SU-DHL-6 (cell line): ENCODE measurements at regions not wholly inside any gene's neighbourhood (a gene's known extent, or its start where the extent isn't known, plus 50 kb on each side); places are given as distances from the start of the nearest gene placed in this dataset.

ENCODE experiments used
- H2AFZ ChIP-seq: fragments of 200-600 bp; sonication (generic); 2 replicates; pipeline ENCODE4 v1.6.1; 2014; ENCODE audit warnings: low read depth, mild to moderate bottlenecking, moderate library complexity, mixed read lengths, antibody characterized with exemption, low read length; ENCODE audit not compliant: severe bottlenecking
- H3F3A ChIP-seq: fragments of 200-600 bp; shearing (Covaris generic); 2 replicates; pipeline ENCODE4 v1.6.0; 2016; ENCODE audit warnings: antibody characterized with exemption, mild to moderate bottlenecking; ENCODE audit not compliant: insufficient read depth
- H3K27ac ChIP-seq: fragments of 200-600 bp; sonication (generic); 2 replicates; pipeline ENCODE4 v1.5.1; 2016; ENCODE audit warnings: low read depth, mild to moderate bottlenecking, low read length, moderate library complexity, mixed read lengths
- H3K27me3 ChIP-seq: fragments of 200-600 bp; sonication (generic), shearing (Covaris generic); 2 replicates; pipeline ENCODE4 v1.6.0; 2014; ENCODE audit warnings: mild to moderate bottlenecking, low read length
- H3K36me3 ChIP-seq: fragments of 200-600 bp; sonication (generic); 2 replicates; pipeline ENCODE4 v1.6.1; 2014; ENCODE audit warnings: mild to moderate bottlenecking, low read length, mixed read lengths
- H3K4me2 ChIP-seq: fragments of 300-600, 200-600 bp; shearing (Covaris generic), sonication (generic); 2 replicates; pipeline ENCODE4 v1.6.0; 2014; ENCODE audit warnings: low read length, low read depth, mild to moderate bottlenecking; ENCODE audit not compliant: poor library complexity, severe bottlenecking
- H3K4me3 ChIP-seq: fragments of 200-600 bp; sonication (generic); 2 replicates; pipeline ENCODE4 v1.5.1; 2014; ENCODE audit warnings: antibody characterized with exemption, low read length, mild to moderate bottlenecking, mixed read lengths; ENCODE audit not compliant: insufficient read depth, poor library complexity, severe bottlenecking
- H3K79me2 ChIP-seq: fragments of 200-600 bp; sonication (generic); 2 replicates; pipeline ENCODE4 v1.6.1; 2014; ENCODE audit warnings: mild to moderate bottlenecking, low read length, moderate library complexity; ENCODE audit not compliant: insufficient read depth
- H3K9ac ChIP-seq: fragments of 200-600 bp; sonication (generic); 2 replicates; pipeline ENCODE4 v1.7.0; 2014; ENCODE audit warnings: mild to moderate bottlenecking, low read length
- H3K9me2 ChIP-seq: fragments of 200-600 bp; sonication (generic); replicated peaks from 2 replicates; pipeline ENCODE4 v1.6.1; 2014; ENCODE audit warnings: low read length; ENCODE audit not compliant: insufficient read depth
- H3K9me3 ChIP-seq: fragments of 200-600 bp; sonication (generic); 2 replicates; pipeline ENCODE4 v1.6.1; 2014; ENCODE audit warnings: low read length, mixed read lengths; ENCODE audit not compliant: insufficient read depth
- H4K20me1 ChIP-seq: fragments of 200-600 bp; sonication (generic); 2 replicates; pipeline ENCODE4 v1.6.1; 2014; ENCODE audit warnings: low read depth, mild to moderate bottlenecking, antibody characterized with exemption, low read length, moderate library complexity, mixed read lengths
- EZH2phosphoT487 ChIP-seq: fragments of 200-600 bp; sonication (generic), shearing (Covaris generic); conservative IDR thresholded peaks from 2 replicates; pipeline ENCODE4 v1.6.1; 2018; ENCODE audit warnings: mild to moderate bottlenecking, antibody characterized with exemption, low read length, moderate library complexity, mixed read lengths
- TF ChIP-seq, protein P1 (sequence below): fragments of 200-600 bp; sonication (generic); IDR thresholded peaks from one replicate; pipeline ENCODE4 v1.5.1; 2017; ENCODE audit warnings: antibody characterized with exemption, mild to moderate bottlenecking, low read length, moderate library complexity; ENCODE audit not compliant: insufficient read depth, poor library complexity, severe bottlenecking

GRCh38 chr9:99628285-99628684 lies 193.4 kb upstream of the NR4A3 start:
- TF ChIP-seq EZH2phosphoT487 = no peak
- TF ChIP-seq, protein P1, sequence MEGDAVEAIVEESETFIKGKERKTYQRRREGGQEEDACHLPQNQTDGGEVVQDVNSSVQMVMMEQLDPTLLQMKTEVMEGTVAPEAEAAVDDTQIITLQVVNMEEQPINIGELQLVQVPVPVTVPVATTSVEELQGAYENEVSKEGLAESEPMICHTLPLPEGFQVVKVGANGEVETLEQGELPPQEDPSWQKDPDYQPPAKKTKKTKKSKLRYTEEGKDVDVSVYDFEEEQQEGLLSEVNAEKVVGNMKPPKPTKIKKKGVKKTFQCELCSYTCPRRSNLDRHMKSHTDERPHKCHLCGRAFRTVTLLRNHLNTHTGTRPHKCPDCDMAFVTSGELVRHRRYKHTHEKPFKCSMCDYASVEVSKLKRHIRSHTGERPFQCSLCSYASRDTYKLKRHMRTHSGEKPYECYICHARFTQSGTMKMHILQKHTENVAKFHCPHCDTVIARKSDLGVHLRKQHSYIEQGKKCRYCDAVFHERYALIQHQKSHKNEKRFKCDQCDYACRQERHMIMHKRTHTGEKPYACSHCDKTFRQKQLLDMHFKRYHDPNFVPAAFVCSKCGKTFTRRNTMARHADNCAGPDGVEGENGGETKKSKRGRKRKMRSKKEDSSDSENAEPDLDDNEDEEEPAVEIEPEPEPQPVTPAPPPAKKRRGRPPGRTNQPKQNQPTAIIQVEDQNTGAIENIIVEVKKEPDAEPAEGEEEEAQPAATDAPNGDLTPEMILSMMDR = no peak
- Histone ChIP-seq H3K9me2 (no peaks in the 10 kb centered on the region), H3K27me3 (no peaks in the 10 kb centered on the region), H3K4me2 (no peak overlapping the region), H3K36me3 (no peaks in the 10 kb centered on the region), H3K4me3 (no peak overlapping the region), H3K9ac (no peak overlapping the region), H3K79me2 (no peaks in the 10 kb centered on the region), H3F3A (no peaks in the 10 kb centered on the region), H3K27ac (no peak overlapping the region), H3K9me3 (no peaks in the 10 kb centered on the region), H4K20me1 (no peaks in the 10 kb centered on the region), H2AFZ (no peak overlapping the region)

DNA sequence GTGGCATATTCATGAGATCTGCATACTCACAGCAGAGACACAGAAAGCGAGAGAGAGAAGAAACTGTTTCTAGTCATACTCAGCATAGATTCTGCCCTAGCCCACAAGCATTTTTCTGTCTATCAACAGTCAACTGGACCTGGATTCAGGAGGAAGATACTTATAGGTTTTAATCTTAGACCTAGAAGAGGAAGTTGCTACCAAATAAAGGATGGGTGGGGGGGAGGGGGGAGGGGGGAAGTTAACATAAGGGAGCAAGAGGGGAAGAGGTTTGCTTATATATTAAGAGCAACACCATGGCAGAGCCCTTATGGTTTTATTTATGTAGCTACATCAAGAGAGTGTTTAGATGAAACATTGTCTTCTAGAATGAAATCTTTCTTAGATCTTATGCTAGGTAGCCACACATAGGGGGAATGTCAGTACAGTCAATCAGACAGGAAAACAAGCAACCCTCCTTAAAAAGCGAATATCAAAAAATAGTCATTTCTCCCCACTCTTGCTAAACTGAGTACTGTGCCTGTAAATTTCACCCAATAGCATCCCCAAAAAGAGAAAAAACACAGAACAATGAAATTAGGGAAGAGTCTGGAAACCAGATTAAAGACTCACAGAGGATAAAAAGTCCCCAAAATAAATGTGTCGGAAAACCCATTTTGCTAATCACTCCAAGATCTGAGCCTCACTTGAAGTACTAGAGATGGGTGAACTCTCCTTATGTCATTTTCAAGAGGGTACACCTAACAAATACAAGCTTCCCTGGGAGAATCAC lies 192.7 kb upstream of the NR4A3 start:
- no peaks in the 10 kb centered on the region for H3K36me3 ChIP-seq
- H3K9ac ChIP-seq = no peak overlapping the region
- no peaks in the 10 kb centered on the region for H3K9me2 ChIP-seq
- H3K27ac ChIP-seq = no peak overlapping the region
- H2AFZ ChIP-seq = no peak overlapping the region
- no peaks in the 10 kb centered on the region for H3K9me3 ChIP-seq
- no peaks in the 10 kb centered on the region for H3K27me3 ChIP-seq
- H4K20me1 ChIP-seq = no peaks in the 10 kb centered on the region
- TF ChIP-seq, protein P1 = no peak
- TF ChIP-seq EZH2phosphoT487 = no peak
- no peaks in the 10 kb centered on the region for H3K79me2 ChIP-seq
- H3K4me3 ChIP-seq = no peak overlapping the region
- no peak overlapping the region for H3K4me2 ChIP-seq
- H3F3A ChIP-seq = no peaks in the 10 kb centered on the region

DNA sequence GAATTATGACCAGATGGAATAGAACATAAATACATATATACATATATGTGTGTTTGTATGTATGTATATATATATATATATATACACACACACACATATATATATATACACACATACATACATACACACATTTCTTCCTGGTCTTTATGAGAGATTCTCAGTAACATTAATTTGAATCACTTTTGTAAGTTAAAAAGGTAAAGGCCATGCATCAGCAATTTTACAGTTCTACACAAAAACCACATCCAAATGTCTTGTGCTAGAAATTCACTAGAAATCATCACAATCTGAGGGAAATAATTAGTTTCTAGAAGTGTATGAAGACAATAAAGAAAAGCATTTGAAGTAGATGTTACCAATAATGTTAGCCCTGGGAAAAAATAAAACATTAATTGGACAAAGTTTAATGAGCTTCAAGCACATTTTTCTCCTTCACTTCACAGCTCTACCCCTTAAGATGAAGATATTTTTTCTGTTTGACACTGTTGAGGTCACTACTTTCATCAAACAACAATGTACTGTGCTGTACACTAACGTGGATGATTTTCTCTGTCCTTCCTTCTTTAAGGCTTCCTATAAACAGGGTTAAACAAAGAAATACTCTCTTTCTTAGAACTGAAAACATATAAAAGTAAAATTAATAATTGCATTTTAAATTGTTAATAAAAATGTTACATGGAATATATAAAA lies 189.2 kb upstream of the NR4A3 start:
- no peaks in the 10 kb centered on the region for H3K27me3 ChIP-seq
- no peak overlapping the region for H3K4me2 ChIP-seq
- H3K79me2 ChIP-seq = no peaks in the 10 kb centered on the region
- no peak overlapping the region for H3K9ac ChIP-seq
- no peak overlapping the region for H2AFZ ChIP-seq
- H3K36me3 ChIP-seq = no peaks in the 10 kb centered on the region
- H3F3A ChIP-seq = no peaks in the 10 kb centered on the region
- no peak overlapping the region for H3K27ac ChIP-seq
- H3K9me2 ChIP-seq = no peaks in the 10 kb centered on the region
- H3K4me3 ChIP-seq = no peak overlapping the region
- TF ChIP-seq EZH2phosphoT487 = no peak
- no peaks in the 10 kb centered on the region for H4K20me1 ChIP-seq
- no peaks in the 10 kb centered on the region for H3K9me3 ChIP-seq

- TF ChIP-seq, protein P1 = no peak
- TF ChIP-seq EZH2phosphoT487 = no peak
- Histone ChIP-seq H3K9me2 (no peaks in the 10 kb centered on the region), H3K4me2 (no peak overlapping the region)
Observed at GRCh38 chr9:99633265-99633664, 188.4 kb upstream of the NR4A3 start.

More at GRCh38 chr9:99633265-99633664, 188.4 kb upstream of the NR4A3 start:
- Histone ChIP-seq H3K27me3 (no peaks in the 10 kb centered on the region), H3K36me3 (no peaks in the 10 kb centered on the region), H2AFZ (no peak overlapping the region), H3K79me2 (no peaks in the 10 kb centered on the region), H3K4me3 (no peak overlapping the region), H3F3A (no peaks in the 10 kb centered on the region), H4K20me1 (no peaks in the 10 kb centered on the region), H3K27ac (no peak overlapping the region), H3K9me3 (no peaks in the 10 kb centered on the region), H3K9ac (no peak overlapping the region)
